ENCODE measurements at regions not wholly inside any gene's neighbourhood (a gene's known extent, or its start where the extent isn't known, plus 50 kb on each side); places are given as distances from the start of the nearest gene placed in this dataset.

DNA sequence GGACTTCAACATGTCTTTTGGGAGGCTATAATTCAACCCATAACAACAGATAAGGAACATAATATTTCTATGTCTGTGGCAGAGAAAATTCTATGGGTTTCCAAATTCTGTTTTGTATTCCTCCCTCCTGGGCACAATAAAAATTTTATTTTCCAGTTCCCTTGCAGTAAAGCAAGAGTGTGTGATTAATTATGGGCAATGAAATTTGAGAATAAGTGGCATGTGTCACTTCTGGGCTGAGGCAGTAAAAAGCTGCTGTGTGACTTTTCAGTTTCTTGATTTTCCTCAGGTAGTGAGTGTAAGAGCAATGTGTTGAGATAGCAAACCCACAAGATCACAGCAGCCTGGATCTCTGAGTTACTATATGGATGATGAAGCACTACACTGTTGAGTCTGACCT is 216.4 kb downstream of the MEIS1 start:
- FAIRE-seq = no peak
- dilution Hi-C loops (cut with MboI; ENCODE audit: extremely low pct_ligation_motif_present, low sequenced_read_pairs) = no loop called here
- BruUV-seq (replicated peaks) = no TSS peak
- H3K9me1 ChIP-seq (replicated peaks; ENCODE audit: control insufficient read depth, extremely low read depth, insufficient read depth, low read length) = no peaks in the 10 kb centered on the region
- H3K4me3 ChIP-seq (replicated peaks in 1 of 3; ENCODE audit: insufficient read depth in 1 of 3, low read depth in 1 of 3, low read length in 3 of 3) = no peak overlapping the region
- TF ChIP-seq CTCF (IDR thresholded peaks at IDR 0.05; ENCODE audit: extremely low read depth in 1 of 2, insufficient read depth in 1 of 2, low read depth in 1 of 2, low read length in 2 of 2) (no peak), FOS (IDR thresholded peaks at IDR 0.05; ENCODE audit: borderline replicate concordance, insufficient read depth, low read length) (no peak), EZH2 (IDR thresholded peaks at IDR 0.05; ENCODE audit: borderline replicate concordance, low read depth, low read length, severe bottlenecking) (no peak)
- no peaks in the 10 kb centered on the region for H3K27me3 ChIP-seq (ENCODE audit: control insufficient read depth in 2 of 2, insufficient read depth in 2 of 2, low read length in 2 of 2)
- CTCF ChIA-PET = no interaction called here
- no peaks in the 10 kb centered on the region for H3K36me3 ChIP-seq (ENCODE audit: control insufficient read depth in 2 of 2, extremely low read depth in 1 of 2, insufficient read depth in 2 of 2, low read length in 2 of 2)
- no peak overlapping the region for H3K9ac ChIP-seq (replicated peaks; ENCODE audit: extremely low read depth, insufficient read depth, low read length)
- no peaks in the 10 kb centered on the region for H4K20me1 ChIP-seq (replicated peaks; ENCODE audit: control insufficient read depth, extremely low read depth, insufficient read depth, low read length)
- DNase-seq (ENCODE audit: low read depth, low spot score) = no peak
- POLR2A ChIA-PET = no interaction called here
- H3K27ac ChIP-seq (ENCODE audit: insufficient read depth, low read depth, low read length) = no peak overlapping the region
- no peaks in the 10 kb centered on the region for H3K9me3 ChIP-seq (replicated peaks; ENCODE audit: control insufficient read depth, insufficient read depth, low read length)
- intact Hi-C loops (cut with micrococcal nuclease) = no loop called here
- H3K4me1 ChIP-seq (ENCODE audit: control insufficient read depth, extremely low read depth, insufficient read depth, low read length) = no peaks in the 10 kb centered on the region
- no peak overlapping the region for H2AFZ ChIP-seq (ENCODE audit: low read depth, low read length)
- no peak overlapping the region for H3K4me2 ChIP-seq (ENCODE audit: insufficient read depth, low read length)
- H3K79me2 ChIP-seq (ENCODE audit: control insufficient read depth, insufficient read depth, low read length) = no peaks in the 10 kb centered on the region

DNA sequence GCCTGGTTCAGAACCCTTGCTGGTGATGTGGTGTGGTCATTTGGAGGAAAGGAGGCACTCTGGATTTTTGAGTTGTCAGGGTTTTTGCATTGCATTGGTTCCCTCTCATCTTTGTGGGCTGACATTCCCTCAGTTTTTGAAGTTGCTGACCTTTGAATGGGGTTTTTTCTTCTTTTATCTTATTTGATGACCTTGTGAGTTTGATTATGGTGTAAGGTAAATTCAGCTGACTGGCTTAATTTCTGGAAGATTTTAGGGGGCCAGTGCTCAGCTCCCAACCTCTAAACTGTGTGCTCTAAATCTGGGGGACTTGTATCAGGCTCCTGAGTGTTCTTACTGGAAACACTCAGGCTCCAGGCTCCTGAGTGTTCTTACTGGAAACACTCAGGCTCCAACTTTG is 225.9 kb downstream of the MEIS1 start:
- FAIRE-seq (no peak), DNase-seq (ENCODE audit: low read depth, low spot score) (no peak)
- dilution Hi-C loops (cut with MboI; ENCODE audit: extremely low pct_ligation_motif_present, low sequenced_read_pairs) = no loop called here
- ChIA-PET POLR2A (no interaction called here), CTCF (no interaction called here)
- H3K36me3 ChIP-seq (ENCODE audit: control insufficient read depth in 2 of 2, extremely low read depth in 1 of 2, insufficient read depth in 2 of 2, low read length in 2 of 2) = no peaks in the 10 kb centered on the region
- H3K9ac ChIP-seq (replicated peaks; ENCODE audit: extremely low read depth, insufficient read depth, low read length) = no peak overlapping the region
- H2AFZ ChIP-seq (ENCODE audit: low read depth, low read length) = no peak overlapping the region
- H3K9me1 ChIP-seq (replicated peaks; ENCODE audit: control insufficient read depth, extremely low read depth, insufficient read depth, low read length) = no peaks in the 10 kb centered on the region
- H3K4me1 ChIP-seq (ENCODE audit: control insufficient read depth, extremely low read depth, insufficient read depth, low read length) = no peaks in the 10 kb centered on the region
- no peaks in the 10 kb centered on the region for H3K27me3 ChIP-seq (ENCODE audit: control insufficient read depth in 2 of 2, insufficient read depth in 2 of 2, low read length in 2 of 2)
- TF ChIP-seq JUN (IDR thresholded peaks at IDR 0.05; ENCODE audit: borderline replicate concordance, insufficient read depth, insufficient read length, low read depth) (no peak), FOS (IDR thresholded peaks at IDR 0.05; ENCODE audit: borderline replicate concordance, insufficient read depth, low read length) (no peak), CTCF (IDR thresholded peaks at IDR 0.05; ENCODE audit: extremely low read depth in 1 of 2, insufficient read depth in 1 of 2, low read depth in 1 of 2, low read length in 2 of 2) (no peak), POLR2A (IDR thresholded peaks at IDR 0.05; ENCODE audit: low read depth, low read length) (no peak), GATA2 (IDR thresholded peaks at IDR 0.05; ENCODE audit: insufficient read depth, insufficient read length, low read depth, low read length) (no peak), POLR2AphosphoS5 (IDR thresholded peaks at IDR 0.05; ENCODE audit: insufficient read depth, low read depth, low read length) (no peak)
- H3K4me2 ChIP-seq (ENCODE audit: insufficient read depth, low read length) = no peak overlapping the region
- H3K4me3 ChIP-seq (replicated peaks in 1 of 3; ENCODE audit: insufficient read depth in 1 of 3, low read depth in 1 of 3, low read length in 3 of 3) = no peak overlapping the region
- no TSS peak for BruUV-seq (replicated peaks)
- H4K20me1 ChIP-seq (replicated peaks; ENCODE audit: control insufficient read depth, extremely low read depth, insufficient read depth, low read length) = no peaks in the 10 kb centered on the region
- no peak overlapping the region for H3K27ac ChIP-seq (ENCODE audit: insufficient read depth, low read depth, low read length)
- no peaks in the 10 kb centered on the region for H3K9me3 ChIP-seq (replicated peaks; ENCODE audit: control insufficient read depth, insufficient read depth, low read length)
- H3K79me2 ChIP-seq (ENCODE audit: control insufficient read depth, insufficient read depth, low read length) = no peaks in the 10 kb centered on the region
- intact Hi-C loops (cut with micrococcal nuclease) = no loop called here

Measured in endothelial cell of umbilical vein (primary cell).